Motor neuron (in vitro differentiated cells): ENCODE measurements at regions not wholly inside any gene's neighbourhood (a gene's known extent, or its start where the extent isn't known, plus 50 kb on each side); places are given as distances from the start of the nearest gene placed in this dataset.

ENCODE experiments used
- ATAC-seq, 8 experiments: fragments of 200-7000 bp; cut with Tn5 transposase; replicated peaks in 6 of 8; 2 replicates each; pipeline ENCODE4 v1.8.0; 2021; ENCODE audit warnings: mild to moderate bottlenecking in 8 of 8, moderate library complexity in 8 of 8
- H3K27ac ChIP-seq, 2 donors: fragments of 250-450 bp; sonication (Bioruptor Pico); 2 replicates each; pipeline ENCODE4 v1.9.0; 2021; ENCODE audit warnings: antibody characterized with exemption in 2 of 2, mild to moderate bottlenecking in 2 of 2, moderate library complexity in 1 of 2
- H3K4me1 ChIP-seq, 2 donors: fragments of 250-450 bp; sonication (Bioruptor Pico); replicated peaks in 1 of 2; 2 replicates each; pipeline ENCODE4 v1.6.1; 2021; ENCODE audit warnings: antibody characterized with exemption in 2 of 2, mild to moderate bottlenecking in 2 of 2, moderate library complexity in 1 of 2
- H3K4me3 ChIP-seq, 5 donors: fragments of 250-450 bp; sonication (Bioruptor Pico); 2 replicates each; pipeline ENCODE4 v1.9.0; 2021; ENCODE audit warnings: antibody characterized with exemption in 5 of 5, mild to moderate bottlenecking in 5 of 5, moderate library complexity in 4 of 5
- WGBS, 10 experiments: fragments of 450-650 bp; shearing (Covaris generic); methylation state at CpG; one replicate each; pipeline ENCODE4 v1.0.0; 2022; 5-methylcytosine and 5-hydroxymethylcytosine counted together
- in situ Hi-C, 9 experiments: fragments of 400-800 bp; cut with MboI; loops; one replicate each; pipeline ENCODE4 v1.15.0; 2021; ENCODE audit warnings: low sequenced_read_pairs in 9 of 9, low pct_unique_long_range_greater_than_20kb in 2 of 9; ENCODE audit not compliant: unreplicated experiment in 9 of 9

GRCh38 chr3:148082506-148083280, 615.0 kb upstream of the AGTR1 start:
- in situ Hi-C loops = loop anchor here in 1 of 9 experiments (25.0 kb wide), 1 partner anchor 670 kb away; the partner anchor contains the start of genes ZIC1 and ZIC4
- ATAC-seq = no peak
- WGBS, 10 experiments = 58 to 100% (median 79%) methylated on average over 1 to 4 of the region's 4 CpGs
- no peak overlapping the region for H3K27ac ChIP-seq
- no peak overlapping the region for H3K4me3 ChIP-seq
- peaks cover 6 to 14% of the 10 kb centered on the region in 2 donors for H3K4me1 ChIP-seq

- ATAC-seq = no peak
- in situ Hi-C loops = loop anchor here in 1 of 9 experiments (25.0 kb wide), 1 partner anchor 671 kb away; the partner anchor contains the start of genes ZIC1 and ZIC4
- Histone ChIP-seq H3K4me3 (no peak overlapping the region), H3K4me1 (peaks cover 6 to 14% of the 10 kb centered on the region in 2 donors), H3K27ac (no peak overlapping the region)
- WGBS, 10 experiments = 0 to 100% (median 43%) methylated on average over 1 to 7 of the region's 8 CpGs
These were observed 614.0 kb upstream of the AGTR1 start for GRCh38 chr3:148083526-148084182.

DNA sequence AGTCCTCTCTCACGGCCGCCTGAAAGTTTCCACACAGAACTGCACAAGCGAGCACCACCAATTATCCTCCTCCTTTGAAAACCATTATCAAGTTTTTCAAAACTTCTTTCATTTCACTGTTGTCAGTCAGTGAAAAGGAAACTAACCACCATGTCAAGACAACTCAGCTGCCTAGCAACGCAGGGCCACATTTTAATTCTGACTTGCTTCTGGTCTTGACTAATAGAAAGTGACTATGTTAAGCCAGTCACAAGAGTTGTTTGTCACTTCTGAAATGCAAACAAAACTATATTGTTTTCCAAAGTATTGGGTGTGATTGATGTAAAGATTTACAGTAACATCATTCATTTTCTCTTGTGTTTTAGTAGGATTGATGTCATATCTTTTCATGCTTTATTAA, 612.8 kb upstream of the AGTR1 start:
- ATAC-seq = peak in 5 of 8 experiments; percentile 56 to 83 (median 61)
- no peak overlapping the region for H3K4me3 ChIP-seq
- no peak overlapping the region for H3K27ac ChIP-seq
- 4 to 96% (median 24%) methylated on average over 1 to 4 of the region's 4 CpGs; no CpG with 5 or more reads in 1 of the 10 experiments for WGBS, 10 experiments
- H3K4me1 ChIP-seq = peaks cover 6 to 14% of the 10 kb centered on the region in 2 donors
- in situ Hi-C loops = loop anchor here in 1 of 9 experiments (25.0 kb wide), 1 partner anchor 673 kb away; the partner anchor contains the start of genes ZIC1 and ZIC4

- Histone ChIP-seq H3K4me1 (peaks cover 6 to 14% of the 10 kb centered on the region in 2 donors), H3K4me3 (no peak overlapping the region), H3K27ac (no peak overlapping the region)
- in situ Hi-C loops = loop anchor here in 1 of 9 experiments (25.0 kb wide), 1 partner anchor 675 kb away; the partner anchor contains the start of genes ZIC1 and ZIC4
- 84 to 100% (median 95%) methylated on average over 1 to 6 of the region's 6 CpGs for WGBS, 10 experiments
- peak in 1 of 8 experiments; percentile 37 for ATAC-seq
These were observed 609.9 kb upstream of the AGTR1 start for GRCh38 chr3:148087601-148088371.

DNA sequence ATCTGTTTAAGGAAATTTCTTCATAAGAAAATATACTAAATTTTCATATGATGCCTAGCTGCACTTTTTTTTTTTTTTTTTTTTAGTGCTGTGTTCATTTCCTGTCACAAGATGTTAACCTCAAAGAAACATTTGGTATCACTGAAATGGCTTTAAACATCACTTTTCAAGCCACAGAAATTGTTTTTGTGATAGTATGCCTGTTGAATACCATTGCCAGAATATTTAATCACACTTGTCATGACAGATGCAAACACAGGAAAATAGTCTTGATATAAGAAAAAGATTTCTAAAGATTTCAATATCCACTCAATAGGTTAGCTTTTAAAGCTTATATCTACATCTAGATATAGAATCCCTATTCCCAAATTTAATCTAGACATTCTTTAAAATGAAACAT, 608.5 kb upstream of the AGTR1 start:
- no peak for ATAC-seq
- H3K27ac ChIP-seq = no peak overlapping the region
- in situ Hi-C loops = loop anchor here in 1 of 9 experiments (25.0 kb wide), 1 partner anchor 677 kb away; the partner anchor contains the start of genes ZIC1 and ZIC4
- H3K4me1 ChIP-seq = peaks cover 0 to 5% of the 10 kb centered on the region in 2 donors
- H3K4me3 ChIP-seq = no peak overlapping the region

DNA sequence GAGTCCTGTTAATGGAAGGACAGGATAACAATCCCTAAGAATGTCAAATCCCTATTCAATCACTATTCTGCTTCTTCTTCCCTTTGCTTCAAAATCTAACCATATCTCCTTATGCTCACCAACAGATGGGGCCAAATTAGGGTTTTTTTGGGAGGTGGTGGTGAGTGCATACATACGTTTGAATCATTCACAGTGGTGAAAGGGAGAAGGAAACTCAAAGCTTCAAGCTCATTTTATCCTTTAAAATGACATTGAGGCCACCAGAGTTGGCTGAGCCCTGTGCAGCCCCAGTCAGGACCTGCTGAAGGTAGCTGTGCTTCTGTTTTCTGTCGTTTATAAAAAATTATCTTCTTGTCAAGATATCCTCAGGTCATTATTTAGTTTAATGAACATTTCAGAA, 607.5 kb upstream of the AGTR1 start:
- in situ Hi-C loops = loop anchor here in 1 of 9 experiments (25.0 kb wide), 1 partner anchor 678 kb away; the partner anchor contains the start of genes ZIC1 and ZIC4
- 0 to 100% (median 78%) methylated on average over 1 to 2 of the region's 2 CpGs; no CpG with 5 or more reads in 3 of the 10 experiments for WGBS, 10 experiments
- no peak overlapping the region for H3K4me3 ChIP-seq
- no peak overlapping the region for H3K27ac ChIP-seq
- no peak for ATAC-seq
- H3K4me1 ChIP-seq = no peaks in the 10 kb centered on the region

- Histone ChIP-seq H3K4me1 (no peaks in the 10 kb centered on the region), H3K4me3 (no peak overlapping the region), H3K27ac (no peak overlapping the region)
- in situ Hi-C loops = loop anchor here in 1 of 9 experiments (25.0 kb wide), 1 partner anchor 680 kb away; the partner anchor contains the start of genes ZIC1 and ZIC4
- WGBS, 10 experiments = 19 to 95% (median 76%) methylated on average over 2 to 5 of the region's 5 CpGs
- ATAC-seq = peak in 1 of 8 experiments; percentile 40
These were observed 604.9 kb upstream of the AGTR1 start for GRCh38 chr3:148092624-148093347.

DNA sequence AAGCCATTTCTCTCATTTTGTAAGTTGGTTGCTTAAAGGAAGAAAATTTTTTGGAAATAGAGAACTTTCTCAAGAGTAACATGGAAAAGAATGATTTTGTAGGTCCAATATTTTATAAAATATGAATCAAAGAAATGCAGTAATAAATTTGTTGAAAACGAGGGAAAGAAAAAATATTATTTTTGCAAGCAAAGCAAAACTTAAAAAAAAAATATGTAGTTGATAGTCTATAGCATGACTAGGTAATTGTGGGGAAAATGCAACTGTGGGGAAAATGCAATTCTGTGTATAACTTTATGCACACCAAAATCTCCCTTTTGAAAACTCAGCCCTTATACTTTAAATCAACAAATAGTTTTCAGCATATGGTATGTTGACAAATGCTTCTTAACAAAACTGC, 604.0 kb upstream of the AGTR1 start:
- H3K4me1 ChIP-seq = no peaks in the 10 kb centered on the region
- no peak overlapping the region for H3K27ac ChIP-seq
- ATAC-seq = no peak
- WGBS, 10 experiments = 0 to 100% (median 54%) methylated on average over 1 of the region's 1 CpG
- in situ Hi-C loops = loop anchor here in 1 of 9 experiments (25.0 kb wide), 1 partner anchor 681 kb away; the partner anchor contains the start of genes ZIC1 and ZIC4
- H3K4me3 ChIP-seq = no peak overlapping the region

GRCh38 chr3:148095962-148096361, 601.7 kb upstream of the AGTR1 start:
- Histone ChIP-seq H3K4me3 (no peak overlapping the region), H3K27ac (no peak overlapping the region), H3K4me1 (no peaks in the 10 kb centered on the region)
- peak in 2 of 8 experiments; percentile 66 to 78 for ATAC-seq
- in situ Hi-C loops = loop anchor here in 1 of 9 experiments (25.0 kb wide), 1 partner anchor 684 kb away; the partner anchor contains the start of genes ZIC1 and ZIC4
- WGBS, 10 experiments = 28 to 73% (median 60%) methylated on average over 2 to 5 of the region's 5 CpGs; no CpG with 5 or more reads in 1 of the 10 experiments

DNA sequence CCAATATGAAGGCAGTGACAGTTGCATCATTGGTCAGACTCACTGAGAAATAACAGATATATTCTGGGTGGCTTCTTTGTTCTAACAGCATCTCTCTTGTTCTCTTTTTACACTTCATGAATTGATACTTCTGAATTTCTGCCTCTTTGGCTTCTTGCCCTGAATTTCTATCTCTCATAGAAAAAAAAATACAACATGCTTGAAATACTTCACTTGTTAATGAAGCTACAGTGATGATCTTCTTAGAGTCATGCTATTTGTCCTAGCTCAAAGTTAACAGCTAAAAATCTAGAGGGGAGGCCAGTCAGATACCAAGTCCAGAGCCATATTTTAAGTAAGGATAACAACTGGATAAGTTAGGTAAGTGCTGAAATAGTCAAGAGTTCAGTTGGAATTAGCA, 597.2 kb upstream of the AGTR1 start:
- no peaks in the 10 kb centered on the region for H3K4me1 ChIP-seq
- ATAC-seq = peak in 3 of 8 experiments; percentile 36 to 64 (median 47)
- in situ Hi-C loops = no loop called here
- H3K4me3 ChIP-seq = no peak overlapping the region
- H3K27ac ChIP-seq = no peak overlapping the region

DNA sequence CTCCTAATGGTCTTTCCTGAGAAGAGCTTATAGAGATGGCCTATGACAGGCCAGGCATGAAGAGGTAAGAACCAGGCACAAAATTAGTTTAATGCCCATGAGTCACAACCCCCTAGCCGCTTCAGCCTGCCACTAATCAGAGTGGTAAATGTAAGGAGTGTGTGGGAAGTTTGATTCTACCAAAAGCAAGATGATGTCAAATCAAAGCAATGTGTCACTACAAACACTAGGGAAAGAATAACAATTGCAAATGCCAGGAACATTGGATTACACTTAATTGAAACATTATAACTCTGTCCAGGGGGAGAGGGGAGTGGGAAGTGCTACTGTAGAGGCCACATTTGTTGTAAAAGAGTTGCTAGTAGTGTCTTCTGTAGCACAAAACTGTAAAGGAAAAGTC, 596.6 kb upstream of the AGTR1 start:
- ATAC-seq = peak in 4 of 8 experiments; percentile 19 to 79 (median 50)
- H3K4me1 ChIP-seq = no peaks in the 10 kb centered on the region
- H3K27ac ChIP-seq = no peak overlapping the region
- in situ Hi-C loops = no loop called here
- H3K4me3 ChIP-seq = no peak overlapping the region
- 0 to 100% (median 80%) methylated on average over 1 of the region's 1 CpG; no CpG with 5 or more reads in 3 of the 10 experiments for WGBS, 10 experiments

DNA sequence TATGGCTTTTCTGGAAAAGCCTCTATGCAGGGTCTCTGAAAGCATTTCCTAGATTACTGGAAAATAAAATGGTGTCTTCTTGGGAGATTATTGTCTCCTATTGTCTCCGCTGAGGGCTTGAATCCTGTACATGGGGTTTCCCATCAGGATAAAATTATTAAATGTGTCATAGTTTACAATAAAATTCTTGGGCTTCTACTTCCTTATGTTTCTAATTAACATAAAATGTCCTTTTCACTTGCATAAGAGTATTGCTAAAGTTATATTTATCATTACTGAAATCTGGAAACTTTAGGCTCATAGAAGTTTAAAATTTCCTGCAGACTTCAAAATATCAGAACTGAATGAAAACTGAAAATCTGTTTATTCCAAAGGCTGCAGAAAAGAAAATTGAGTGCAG, 595.5 kb upstream of the AGTR1 start:
- H3K4me3 ChIP-seq = no peak overlapping the region
- ATAC-seq = no peak
- H3K4me1 ChIP-seq = no peaks in the 10 kb centered on the region
- no peak overlapping the region for H3K27ac ChIP-seq
- WGBS, 10 experiments = 56 to 100% (median 90%) methylated on average over 1 of the region's 1 CpG; no CpG with 5 or more reads in 2 of the 10 experiments
- in situ Hi-C loops = no loop called here
